IMR-90 (cell line): ENCODE measurements at regions not wholly inside any gene's neighbourhood (a gene's known extent, or its start where the extent isn't known, plus 50 kb on each side); places are given as distances from the start of the nearest gene placed in this dataset.

ENCODE experiments used
- ATAC-seq: fragments of 200-7000 bp; cut with Tn5 transposase; 2 replicates; pipeline ENCODE4 v1.9.1; 2020; ENCODE audit warnings: low read depth, mild to moderate bottlenecking, moderate library complexity
- BruUV-seq: library from RNA; stranded (reverse); fragments of 400-500 nt; replicated peaks from 2 replicates; lab custom pipeline; 2021; lab: Mats Ljungman, UMichigan
- CTCF ChIA-PET: fragments of 300-600 bp; formaldehyde crosslinking; extraction: SDS; loops from one replicate; lab custom pipeline; 2021; ENCODE audit warnings: antibody characterized with exemption; lab: Yijun Ruan, JAX
- POLR2A ChIA-PET: fragments of 300-600 bp; sonication (Branson Sonifier 250); formaldehyde crosslinking; loops from one replicate; lab custom pipeline; 2022; ENCODE audit warnings: antibody characterized with exemption; ENCODE audit not compliant: unreplicated experiment; lab: Charles Lee
- DNase-seq: peaks from one replicate; pipeline ENCODE4 v3.0.0; 2013
- H2AFZ ChIP-seq: replicated peaks from 2 replicates; pipeline ENCODE3; 2013; ENCODE audit warnings: low read length, mild to moderate bottlenecking; ENCODE audit not compliant: poor library complexity
- H2AK5ac ChIP-seq: 2 replicates; pipeline ENCODE4 v1.6.1; 2013; ENCODE audit warnings: low read depth, low read length, inconsistent platforms
- H2AK9ac ChIP-seq: replicated peaks from 2 replicates; pipeline ENCODE3; 2013; ENCODE audit warnings: mild to moderate bottlenecking, low read depth, low read length, moderate library complexity; ENCODE audit not compliant: poor library complexity
- H2BK120ac ChIP-seq: 2 replicates; pipeline ENCODE4 v1.6.1; 2013; ENCODE audit warnings: low read depth, low read length, inconsistent platforms
- H2BK15ac ChIP-seq: 3 replicates; pipeline ENCODE4 v1.6.1; 2013; ENCODE audit warnings: low read depth, low read length, inconsistent platforms
- H2BK20ac ChIP-seq: 2 replicates; pipeline ENCODE4 v1.6.1; 2013; ENCODE audit warnings: low read depth, mild to moderate bottlenecking, inconsistent platforms, low read length, moderate library complexity
- H2BK5ac ChIP-seq: 2 replicates; pipeline ENCODE4 v1.6.1; 2013; ENCODE audit warnings: mild to moderate bottlenecking, low read depth, low read length, inconsistent platforms; ENCODE audit not compliant: poor library complexity, severe bottlenecking
- H3K14ac ChIP-seq: replicated peaks from 2 replicates; pipeline ENCODE4 v1.6.1; 2013; ENCODE audit warnings: low read depth, low read length, inconsistent platforms
- H3K18ac ChIP-seq: 2 replicates; pipeline ENCODE4 v1.6.1; 2013; ENCODE audit warnings: low read depth, low read length, control low read depth
- H3K23ac ChIP-seq: 2 replicates; pipeline ENCODE4 v1.6.1; 2013; ENCODE audit warnings: low read depth, low read length, inconsistent platforms
- H3K27ac ChIP-seq: 2 replicates; pipeline ENCODE4 v1.5.1; 2013; ENCODE audit warnings: mild to moderate bottlenecking, control low read depth, low read length; ENCODE audit not compliant: insufficient read depth
- H3K27me3 ChIP-seq: 2 replicates; pipeline ENCODE4 v1.6.1; 2013; ENCODE audit warnings: low read length; ENCODE audit not compliant: control insufficient read depth, insufficient read depth
- H3K36me3 ChIP-seq: 2 replicates; pipeline ENCODE4 v1.6.1; 2013; ENCODE audit warnings: low read length, mixed read lengths; ENCODE audit not compliant: control insufficient read depth, insufficient read depth
- H3K4ac ChIP-seq: 2 replicates; pipeline ENCODE4 v1.6.1; 2013; ENCODE audit warnings: low read depth, low read length, inconsistent platforms
- H3K4me1 ChIP-seq: 2 replicates; pipeline ENCODE4 v1.6.1; 2013; ENCODE audit warnings: low read length, mixed read lengths; ENCODE audit not compliant: control insufficient read depth, insufficient read depth
- H3K4me2 ChIP-seq: 2 replicates; pipeline ENCODE4 v1.6.1; 2013; ENCODE audit warnings: low read depth, mild to moderate bottlenecking, control low read depth, low read length, moderate library complexity
- H3K4me3 ChIP-seq: 2 replicates; pipeline ENCODE4 v1.5.1; 2013; ENCODE audit warnings: low read depth, mild to moderate bottlenecking, control low read depth, low read length, moderate library complexity; ENCODE audit not compliant: insufficient read depth
- H3K56ac ChIP-seq: 2 replicates; pipeline ENCODE4 v1.6.1; 2013; ENCODE audit warnings: low read length, inconsistent platforms; ENCODE audit not compliant: insufficient read depth; ENCODE audit errors: extremely low read depth
- H3K79me1 ChIP-seq, 2 experiments: 2 replicates each; pipeline ENCODE4 v1.6.1; 2013; ENCODE audit warnings: low read length in 2 of 2, inconsistent platforms in 1 of 2, low read depth in 1 of 2
- H3K9ac ChIP-seq: 2 replicates; pipeline ENCODE4 v1.6.1; 2013; ENCODE audit warnings: low read depth, low read length, control low read depth
- H3K9me1 ChIP-seq: 2 replicates; pipeline ENCODE4 v1.6.1; 2013; ENCODE audit warnings: low read length, inconsistent platforms; ENCODE audit not compliant: insufficient read depth
- H3K9me3 ChIP-seq: 2 replicates; pipeline ENCODE4 v1.6.1; 2013; ENCODE audit warnings: low read length; ENCODE audit not compliant: control insufficient read depth, insufficient read depth
- H4K20me1 ChIP-seq: 2 replicates; pipeline ENCODE4 v1.6.1; 2013; ENCODE audit warnings: low read length, inconsistent platforms; ENCODE audit not compliant: insufficient read depth
- H4K5ac ChIP-seq: 2 replicates; pipeline ENCODE4 v1.6.1; 2013; ENCODE audit warnings: mild to moderate bottlenecking, low read depth, low read length, control low read depth
- H4K8ac ChIP-seq, 2 experiments: 2 replicates each; pipeline ENCODE4 v1.6.1; 2013; ENCODE audit warnings: low read depth in 2 of 2, low read length in 2 of 2, control low read depth in 1 of 2, inconsistent platforms in 1 of 2
- H4K91ac ChIP-seq: 2 replicates; pipeline ENCODE4 v1.6.1; 2013; ENCODE audit warnings: low read depth, low read length, inconsistent platforms; ENCODE audit not compliant: insufficient read depth
- BHLHE40 ChIP-seq: fragments of 150-350 bp; IDR thresholded peaks from 2 replicates; pipeline ENCODE4 v1.6.1; 2016; ENCODE audit warnings: mild to moderate bottlenecking, low read depth, low read length
- ELK1 ChIP-seq: fragments of 150-350 bp; IDR thresholded peaks from 2 replicates; pipeline ENCODE4 v1.6.1; 2016; ENCODE audit warnings: low read depth, mild to moderate bottlenecking, low read length, moderate library complexity, borderline replicate concordance
- MAFK ChIP-seq: IDR thresholded peaks from 2 replicates; pipeline ENCODE4 v1.6.1; 2012; ENCODE audit warnings: low read depth, low read length, improper control_type of control experiment
- MAZ ChIP-seq: IDR thresholded peaks from 2 replicates; pipeline ENCODE4 v1.6.1; 2012; ENCODE audit warnings: low read depth, mild to moderate bottlenecking, low read length, improper control_type of control experiment, moderate library complexity, borderline replicate concordance
- MXI1 ChIP-seq: IDR thresholded peaks from 2 replicates; pipeline ENCODE4 v1.6.1; 2012; ENCODE audit warnings: low read depth, mild to moderate bottlenecking, low read length, moderate library complexity, borderline replicate concordance
- NFE2L2 ChIP-seq: fragments of 150-350 bp; IDR thresholded peaks from 2 replicates; pipeline ENCODE4 v1.6.1; 2016; ENCODE audit warnings: low read depth, mild to moderate bottlenecking, low read length
- POLR2A ChIP-seq: IDR thresholded peaks from 2 replicates; pipeline ENCODE4 v1.6.1; 2012; ENCODE audit warnings: mild to moderate bottlenecking, low read depth, low read length
- RAD21 ChIP-seq: IDR thresholded peaks from 2 replicates; pipeline ENCODE4 v1.6.1; 2012; ENCODE audit warnings: low read length, improper control_type of control experiment
- RCOR1 ChIP-seq: IDR thresholded peaks from 2 replicates; pipeline ENCODE4 v1.6.1; 2012; ENCODE audit warnings: mild to moderate bottlenecking, low read length, improper control_type of control experiment; ENCODE audit not compliant: insufficient replicate concordance
- RFX5 ChIP-seq: IDR thresholded peaks from 2 replicates; pipeline ENCODE4 v1.8.0; 2012; ENCODE audit warnings: low read depth, mild to moderate bottlenecking, low read length, moderate library complexity
- SMC3 ChIP-seq: fragments of 150-350 bp; IDR thresholded peaks from 2 replicates; pipeline ENCODE4 v1.6.1; 2016; ENCODE audit warnings: low read depth, mild to moderate bottlenecking, antibody characterized with exemption, low read length, moderate library complexity
- USF2 ChIP-seq: fragments of 150-350 bp; IDR thresholded peaks from 2 replicates; pipeline ENCODE4 v1.6.1; 2017; ENCODE audit warnings: mild to moderate bottlenecking, antibody characterized with exemption, low read length, low read depth
- WGBS, 2 experiments: methylation state at CpG; one replicate each; pipeline versions ENCODE4 v1.1.5 to v1.1.7; 2013; ENCODE audit warnings: missing lambda C conversion rate in 2 of 2; ENCODE audit not compliant: insufficient read length in 1 of 2; ENCODE audit errors: extremely low coverage in 2 of 2; 5-methylcytosine and 5-hydroxymethylcytosine counted together
- dilution Hi-C: fragments of 300-500 bp; cut with HindIII; formaldehyde crosslinking; loops from one replicate; pipeline ENCODE4 v1.14.3; 2018; ENCODE audit warnings: low sequenced_read_pairs; ENCODE audit not compliant: unreplicated experiment
- in situ Hi-C: fragments of 300-500 bp; cut with MboI; formaldehyde crosslinking; loops from 3 replicates; pipeline ENCODE4 v1.14.3; 2019; ENCODE audit warnings: low sequenced_read_pairs, inconsistent platforms, mixed read lengths
- intact Hi-C: fragments of 100-400 bp; cut with micrococcal nuclease; formaldehyde crosslinking; loops from 2 replicates; pipeline ENCODE4 v1.10.0; 2022

- ATAC-seq, result peak; percentile 34
- Histone ChIP-seq H3K56ac (no peak overlapping the region), H2AK5ac (no peak overlapping the region), H3K4me1 (no peaks in the 10 kb centered on the region), H4K20me1 (no peaks in the 10 kb centered on the region), H4K8ac (no peak overlapping the region), H2BK5ac (no peak overlapping the region), H3K9me3 (no peaks in the 10 kb centered on the region), H3K18ac (no peak overlapping the region), H2AK9ac (no peak overlapping the region), H3K4me3 (no peak overlapping the region), H3K27ac (no peak overlapping the region), H3K4ac (no peak overlapping the region), H4K91ac (no peak overlapping the region), H2BK120ac (no peak overlapping the region), H2BK20ac (no peak overlapping the region), H3K36me3 (no peaks in the 10 kb centered on the region), H2BK15ac (no peak overlapping the region), H3K9me1 (no peaks in the 10 kb centered on the region), H3K27me3 (no peaks in the 10 kb centered on the region; the same call in 1 of the 2 replicates), H4K5ac (no peak overlapping the region), H3K23ac (no peak overlapping the region), H3K14ac (no peak overlapping the region), H3K4me2 (no peak overlapping the region), H3K79me1 (no peaks in the 10 kb centered on the region), H3K9ac (no peak overlapping the region), H2AFZ (no peak overlapping the region)
- WGBS, 2 experiments, result 40% methylated on average over 1 of the region's 2 CpGs; no CpG with 5 or more reads in 1 of the 2 experiments
- dilution Hi-C loops (no loop called here), in situ Hi-C loops (no loop called here), intact Hi-C loops (no loop called here)
- CTCF ChIA-PET, result interaction anchor here (0.6 to 1.0 kb wide), 2 partner anchors 9 kb away, joined by 3 read pairs; no protein-coding TSS in a partner anchor
- POLR2A ChIA-PET, result no interaction called here
- no peak for TF ChIP-seq SMC3
- TF ChIP-seq RCOR1, result no peak
- TF ChIP-seq ELK1, result no peak
- no peak for TF ChIP-seq BHLHE40
- TF ChIP-seq RAD21, result no peak
- no peak for TF ChIP-seq POLR2A
- no peak for TF ChIP-seq RFX5
- TF ChIP-seq MXI1, result no peak
- TF ChIP-seq USF2, result no peak
- no peak for TF ChIP-seq NFE2L2
- TF ChIP-seq MAFK, result no peak
- no peak for TF ChIP-seq MAZ
- peak; percentile 16 for DNase-seq
- no TSS peak for BruUV-seq
These were observed 124.4 kb upstream of the AKIRIN2 start for GRCh38 chr6:87826424-87826823.
